ENCODE measurements at regions not wholly inside any gene's neighbourhood (a gene's known extent, or its start where the extent isn't known, plus 50 kb on each side); places are given as distances from the start of the nearest gene placed in this dataset.

DNA sequence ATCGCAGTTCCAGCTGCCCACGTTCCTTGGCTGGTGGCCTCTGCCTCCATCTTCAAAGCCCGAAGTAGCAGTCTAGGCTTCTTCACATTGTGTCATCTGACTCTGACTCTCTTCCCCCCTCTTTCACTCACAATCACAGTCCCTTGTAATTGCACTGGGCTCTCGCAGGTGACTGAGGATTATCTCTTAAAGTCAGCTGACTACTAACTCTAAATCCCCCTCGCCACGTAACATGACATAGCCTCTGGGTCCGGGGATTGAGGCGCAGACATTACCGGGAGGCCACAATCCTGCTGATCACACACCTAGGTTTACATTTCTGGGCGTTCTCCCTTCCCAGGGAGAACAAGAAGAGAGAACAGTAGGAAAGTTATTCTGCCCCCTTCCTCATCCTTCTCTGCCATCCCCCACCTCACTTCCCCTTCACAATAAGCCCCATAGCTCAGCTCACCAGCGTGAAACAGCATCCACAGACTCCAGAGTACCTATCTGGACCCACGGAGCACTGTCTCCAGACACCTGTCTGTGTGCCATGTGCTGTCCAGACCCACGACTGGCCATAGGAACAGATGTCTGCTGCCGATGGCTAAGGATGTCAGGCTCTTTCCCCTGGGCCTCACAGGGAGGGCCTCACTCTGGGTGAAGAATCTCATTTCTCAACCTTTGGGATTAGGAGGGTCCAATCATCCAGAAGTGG lies 64.3 kb upstream of the FZD7 start:
- no peak for DNase-seq

DNA sequence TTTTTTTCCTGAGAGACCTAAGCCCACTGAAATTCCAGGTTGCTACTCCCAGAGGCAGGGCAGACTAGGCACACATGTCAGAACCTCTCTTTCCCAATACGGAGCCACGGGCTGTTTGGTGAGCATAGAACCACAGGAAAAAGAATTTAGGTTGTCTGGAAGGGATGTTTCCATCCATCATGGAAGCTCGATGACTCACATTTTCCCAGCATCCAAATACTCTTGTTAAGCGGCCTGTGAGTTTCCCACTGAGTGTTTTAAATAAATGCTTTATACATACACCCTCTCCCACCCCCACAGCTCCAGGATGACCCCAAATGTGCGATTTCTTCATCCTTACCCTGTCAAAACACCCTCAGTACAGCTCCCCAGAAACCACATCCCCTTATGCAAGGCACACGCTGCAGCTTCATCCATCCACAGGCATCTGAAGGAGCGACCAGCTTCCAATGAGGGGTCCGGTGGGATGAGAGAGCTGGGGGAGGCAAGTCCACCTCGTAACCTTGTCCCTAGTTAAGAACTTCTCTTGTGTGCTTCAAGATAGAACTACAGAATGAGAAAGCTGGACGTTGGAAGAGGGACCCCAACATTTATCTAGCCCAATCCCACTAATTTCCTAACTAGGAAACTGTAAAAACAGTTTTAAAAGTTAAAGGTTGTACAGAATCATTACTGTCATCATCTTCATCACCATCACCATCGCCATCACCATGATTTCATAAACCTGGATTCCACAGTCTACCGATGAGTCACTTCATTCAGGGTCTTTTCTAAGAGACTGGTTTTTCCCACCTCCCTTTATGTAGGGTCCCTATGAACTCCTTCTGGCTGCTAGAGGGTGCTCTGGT lies 63.5 kb upstream of the FZD7 start:
- DNase-seq = no peak

DNA sequence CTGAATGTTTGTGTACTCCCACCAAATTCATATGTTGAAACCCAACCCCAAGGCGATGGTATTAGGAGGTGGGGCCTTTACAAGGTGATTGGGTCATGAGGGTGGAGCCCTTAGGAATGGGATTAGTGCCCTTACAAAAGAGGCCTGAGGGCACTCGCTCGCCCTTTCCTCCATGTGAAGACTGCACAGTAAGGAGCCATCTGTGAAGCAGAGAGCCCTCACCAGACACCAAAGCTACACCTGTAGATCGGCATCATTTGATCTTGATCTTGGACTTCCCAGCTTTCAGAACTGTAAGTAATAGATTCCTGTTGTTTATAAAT lies 62.9 kb upstream of the FZD7 start:
- no peak for DNase-seq

DNA sequence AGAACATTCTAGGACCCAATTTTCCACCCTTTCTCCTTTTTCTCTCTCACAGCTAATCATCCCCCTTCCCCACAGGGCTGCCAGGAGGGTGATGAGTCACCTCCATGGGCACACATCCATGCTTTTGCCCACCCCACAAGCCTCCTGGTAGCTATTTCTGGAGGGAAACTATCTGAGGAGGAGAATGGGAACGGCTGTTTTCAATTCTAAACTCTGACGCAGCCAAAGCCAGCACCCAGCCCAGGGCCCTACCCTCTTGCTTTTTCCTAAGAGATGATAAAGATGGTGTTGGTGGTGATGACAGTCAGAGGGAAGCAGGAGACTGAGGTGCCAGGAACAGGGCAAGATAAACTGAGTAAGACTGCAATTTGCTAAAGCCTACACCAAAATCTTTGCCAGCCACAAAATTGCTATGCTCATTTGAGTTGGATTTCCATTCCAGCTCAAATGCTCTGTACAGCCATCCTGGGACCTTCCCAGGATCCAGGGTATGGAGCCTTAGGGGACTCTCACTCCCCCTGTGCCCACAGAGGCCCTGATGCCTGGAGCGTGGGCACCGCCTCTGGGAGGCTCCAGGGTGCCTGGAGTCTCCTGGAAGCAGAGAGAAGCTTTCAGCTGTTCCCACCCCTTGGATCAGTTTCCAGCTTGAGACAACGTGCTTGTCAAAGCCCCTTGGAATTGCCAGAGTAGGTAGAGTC lies 62.0 kb upstream of the FZD7 start:
- no peak for DNase-seq

DNA sequence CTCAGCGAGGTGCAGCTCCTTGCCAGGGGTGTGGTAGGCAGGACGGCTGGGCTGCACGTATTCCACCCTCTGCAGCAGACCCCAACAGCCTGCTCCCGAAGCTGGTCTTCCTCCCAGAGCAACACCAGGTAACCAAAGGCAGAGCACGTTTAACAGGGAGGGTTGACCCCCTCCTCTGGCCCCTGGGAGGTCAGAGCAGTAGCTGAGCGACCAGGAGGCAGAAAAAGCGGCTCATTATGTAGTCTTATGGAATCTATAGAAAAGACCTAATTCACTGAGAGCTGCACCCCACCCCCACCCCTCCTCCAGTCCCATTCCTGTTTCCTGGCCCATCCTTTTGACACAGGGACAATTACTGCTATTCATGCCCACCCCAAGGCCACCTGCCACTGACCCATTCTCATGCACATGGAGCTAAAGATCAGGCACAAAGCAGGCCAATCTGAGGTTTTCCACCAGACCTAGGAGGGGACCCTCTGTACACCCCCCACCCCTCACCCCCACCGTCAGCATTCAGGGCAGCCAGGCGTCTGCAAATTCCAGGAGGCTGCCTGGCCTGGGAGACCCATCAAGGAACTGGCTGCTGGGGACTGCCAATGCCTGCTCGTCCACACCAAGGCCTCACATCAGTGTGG lies 60.9 kb upstream of the FZD7 start:
- DNase-seq = no peak

DNA sequence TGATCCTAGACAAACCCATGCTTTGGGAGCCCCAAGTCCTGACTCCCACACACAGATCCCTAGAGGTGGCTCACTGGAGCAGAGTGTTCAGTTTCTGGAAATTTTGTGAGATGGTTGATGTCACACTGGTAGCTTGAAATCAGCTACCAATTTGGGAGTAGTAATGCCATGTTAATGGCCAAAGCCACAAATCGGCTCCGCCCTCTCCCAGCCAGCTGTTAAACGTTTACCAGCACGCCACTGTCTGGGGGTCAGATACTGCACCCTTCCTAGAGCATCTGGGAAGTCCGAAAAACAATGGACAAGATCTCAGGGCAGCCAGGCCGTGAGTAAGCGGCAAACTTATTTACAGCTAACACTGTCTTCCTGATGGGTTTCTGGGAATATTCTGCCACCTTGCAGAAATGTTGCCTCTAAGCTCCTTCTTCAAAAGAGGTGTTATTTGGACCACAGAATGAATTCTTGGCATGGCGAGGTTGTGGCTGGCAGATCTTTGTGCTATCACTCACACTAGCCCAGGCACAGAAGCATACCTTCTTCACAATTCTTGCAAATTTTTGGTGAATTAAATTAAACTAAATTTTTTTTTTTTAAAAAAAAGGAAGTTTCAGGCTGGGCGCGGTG lies 60.2 kb upstream of the FZD7 start:
- DNase-seq = no peak

DNA sequence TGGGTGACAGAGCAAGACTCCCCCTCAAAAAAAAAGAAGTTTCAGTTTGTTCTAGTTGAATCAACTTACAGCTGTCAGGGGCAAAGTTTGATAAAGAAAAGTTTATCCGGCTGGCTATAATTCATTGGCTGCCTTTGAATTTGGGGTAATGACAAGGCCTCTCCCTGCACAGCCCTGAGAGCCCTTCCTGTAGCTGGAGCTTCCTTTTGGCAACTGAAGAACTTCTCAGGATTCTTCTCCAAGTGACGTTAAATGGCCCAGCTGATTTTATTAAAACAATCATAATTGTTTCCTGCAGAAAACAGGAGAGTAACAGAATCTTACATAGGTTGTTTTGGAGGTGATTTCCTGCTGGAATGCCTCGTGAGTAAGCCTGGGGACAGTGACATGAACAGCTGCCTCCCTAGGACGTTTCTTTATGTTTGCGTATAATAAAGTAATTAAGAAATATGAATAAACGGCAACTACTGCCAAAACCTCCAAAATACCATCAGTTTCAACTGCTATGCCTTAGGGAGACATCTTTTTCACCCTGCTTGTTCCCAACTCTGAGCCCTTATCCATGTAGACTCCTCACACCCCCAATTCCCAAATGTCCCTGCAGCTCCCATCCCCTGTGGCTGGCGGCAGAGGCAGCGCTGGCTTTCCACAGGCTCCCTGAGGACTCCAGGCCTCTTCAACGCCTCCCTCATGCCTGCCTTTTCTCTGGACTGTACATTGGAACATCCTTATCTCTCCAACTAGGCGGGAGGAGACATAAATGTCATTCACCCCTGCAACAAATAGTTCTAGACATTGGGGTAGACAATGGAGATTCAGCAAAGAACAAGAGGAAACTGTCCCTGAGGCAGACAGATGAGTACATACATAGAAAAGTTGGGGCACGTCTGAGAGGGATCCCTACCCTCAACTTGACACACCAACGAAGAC lies 59.2 kb upstream of the FZD7 start:
- DNase-seq = no peak

DNA sequence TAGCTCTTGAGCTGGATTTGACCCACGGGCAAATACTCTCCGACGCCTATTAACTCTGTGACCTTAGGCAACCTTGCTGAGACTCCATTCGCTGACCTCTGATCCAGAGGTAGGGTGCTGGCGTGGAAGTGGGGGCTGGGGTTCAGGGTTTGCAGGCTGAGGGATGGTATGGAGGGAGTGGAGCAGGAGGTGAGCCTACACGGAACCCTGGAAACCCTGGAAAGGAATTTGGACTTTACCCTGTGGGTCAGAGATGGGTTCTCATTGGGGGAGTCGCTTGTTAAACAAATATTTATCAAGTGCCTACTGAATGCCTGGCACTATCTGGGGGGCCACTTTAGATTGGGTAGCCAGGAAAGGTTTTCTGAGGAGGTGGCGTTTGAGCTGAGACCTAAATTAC lies 58.2 kb upstream of the FZD7 start:
- no peak for DNase-seq

DNA sequence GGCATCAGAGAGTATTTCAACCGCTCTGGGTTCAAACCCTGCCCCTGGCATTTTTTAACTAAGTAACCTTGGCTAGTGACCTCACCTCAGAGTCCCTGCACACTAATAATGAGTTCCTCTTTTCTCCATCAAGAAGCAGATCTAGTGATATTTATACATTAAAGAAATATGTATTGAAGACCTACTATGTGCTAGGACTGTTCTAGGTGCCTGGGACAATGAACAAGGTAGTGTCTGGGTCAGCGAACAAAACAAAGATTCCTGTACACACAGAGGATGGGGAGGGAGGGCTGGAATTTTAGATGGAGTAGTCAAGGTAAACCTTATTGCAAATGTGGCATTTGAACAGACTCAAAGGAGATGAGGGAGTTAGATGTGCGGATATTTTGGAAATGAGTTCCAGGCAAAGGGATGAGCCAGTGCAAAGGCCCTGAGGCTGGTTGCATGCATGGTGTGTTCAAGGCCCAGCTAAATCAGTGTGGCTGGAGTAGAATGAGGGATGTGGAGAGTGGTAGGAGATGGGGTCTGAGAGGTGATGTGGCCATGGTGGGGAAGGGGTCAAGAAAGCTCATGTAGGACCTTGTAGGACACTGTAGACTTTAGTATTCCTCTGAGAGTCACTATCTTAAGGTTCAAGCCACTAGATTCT lies 57.6 kb upstream of the FZD7 start:
- DNase-seq = no peak

DNA sequence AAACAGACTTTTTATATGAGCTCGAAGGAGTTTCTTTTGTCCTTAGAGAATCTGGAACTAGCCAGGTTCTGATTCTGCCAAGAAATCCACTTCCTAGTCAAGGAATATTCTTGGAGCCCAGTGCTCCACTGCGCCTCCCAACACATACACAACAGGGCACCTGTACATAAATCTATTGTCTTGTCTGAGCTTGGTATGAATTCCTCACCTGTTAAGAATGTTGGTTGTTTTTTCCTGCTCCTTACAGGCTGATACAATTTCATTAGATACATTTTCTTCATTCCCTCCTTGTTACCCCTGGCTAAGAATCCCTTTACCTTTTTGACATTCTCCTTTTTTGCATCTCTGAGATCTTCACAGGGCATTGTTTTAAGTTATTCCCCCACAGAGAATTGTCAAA lies 56.0 kb upstream of the FZD7 start:
- no peak for DNase-seq

DNA sequence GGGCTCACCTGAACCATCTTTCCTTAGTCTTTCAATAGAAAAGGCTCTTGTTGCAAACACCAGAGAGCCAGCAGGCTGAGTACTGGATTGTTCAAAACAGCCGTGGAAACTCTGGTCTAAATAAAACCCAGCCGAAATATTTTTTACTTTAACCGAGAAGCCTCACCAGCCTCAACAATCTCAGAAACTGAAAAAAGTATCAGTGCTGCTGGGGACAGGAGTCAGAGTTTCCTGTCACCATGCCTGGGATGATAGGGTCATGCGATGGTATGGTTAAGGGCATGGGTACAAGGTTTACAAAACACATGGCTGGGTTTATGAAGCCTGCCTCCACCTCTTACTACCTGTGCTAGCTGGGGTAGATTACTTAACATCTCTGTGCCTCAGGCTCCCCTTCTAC lies 55.3 kb upstream of the FZD7 start:
- DNase-seq = no peak

DNA sequence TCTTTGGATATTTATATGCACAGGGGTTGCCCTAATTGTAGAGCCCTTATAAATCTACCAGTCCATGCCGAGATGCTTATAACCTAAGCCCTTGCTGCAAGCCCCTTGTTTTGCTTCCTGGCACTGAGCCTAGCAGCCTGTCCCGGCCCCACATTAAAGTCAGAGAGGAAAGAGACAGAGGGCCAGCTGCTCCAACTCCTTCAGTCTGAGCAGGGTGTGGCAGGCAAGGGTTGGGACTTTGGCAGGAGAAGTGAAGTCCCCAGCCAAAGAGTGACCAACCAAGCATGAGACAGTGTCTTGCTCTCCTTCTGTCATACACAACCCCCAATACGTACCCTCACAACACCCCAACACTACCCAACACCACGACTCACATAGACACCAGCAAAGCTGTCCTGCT lies 54.7 kb upstream of the FZD7 start:
- DNase-seq = no peak

DNA sequence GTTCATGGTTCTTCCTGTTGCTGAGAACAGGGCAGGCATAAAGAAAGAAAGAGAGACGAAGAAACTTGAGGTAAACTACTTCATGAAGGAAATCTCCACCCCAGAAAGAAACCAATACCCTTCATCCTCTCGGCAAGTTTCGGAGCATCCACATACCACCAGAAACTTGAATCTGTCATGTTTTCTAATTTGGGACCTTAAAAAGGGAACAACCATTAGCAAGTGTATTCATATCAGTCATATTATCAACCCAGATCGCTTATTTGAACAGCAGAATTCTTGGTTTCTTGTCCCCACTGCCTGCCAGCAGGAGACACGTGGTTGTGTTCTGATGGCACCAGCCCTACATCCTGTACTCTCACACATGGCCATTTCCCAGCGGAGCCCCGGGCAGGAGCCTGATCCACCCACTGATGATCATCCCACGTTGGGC lies 53.2 kb upstream of the FZD7 start:
- no peak for DNase-seq

DNA sequence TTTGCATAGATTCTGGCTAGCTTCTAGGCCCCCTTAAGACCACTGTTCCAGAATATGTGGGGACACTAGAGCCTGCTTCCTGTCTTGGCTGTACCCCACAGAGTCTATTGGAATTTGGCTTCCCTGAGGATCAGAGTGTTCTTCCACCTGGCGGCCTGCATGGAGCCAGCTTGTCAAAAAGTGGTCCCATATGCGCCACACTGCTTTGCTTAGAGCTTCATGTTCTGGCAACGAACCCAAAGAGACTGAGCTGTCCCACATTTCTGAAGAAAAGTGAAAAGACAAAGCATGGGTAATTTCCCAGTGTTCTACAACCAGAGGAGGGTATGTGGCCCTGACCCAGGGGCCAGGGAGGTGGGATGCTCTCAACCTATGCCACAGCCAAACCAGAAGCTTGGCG lies 52.7 kb upstream of the FZD7 start:
- no peak for DNase-seq

DNA sequence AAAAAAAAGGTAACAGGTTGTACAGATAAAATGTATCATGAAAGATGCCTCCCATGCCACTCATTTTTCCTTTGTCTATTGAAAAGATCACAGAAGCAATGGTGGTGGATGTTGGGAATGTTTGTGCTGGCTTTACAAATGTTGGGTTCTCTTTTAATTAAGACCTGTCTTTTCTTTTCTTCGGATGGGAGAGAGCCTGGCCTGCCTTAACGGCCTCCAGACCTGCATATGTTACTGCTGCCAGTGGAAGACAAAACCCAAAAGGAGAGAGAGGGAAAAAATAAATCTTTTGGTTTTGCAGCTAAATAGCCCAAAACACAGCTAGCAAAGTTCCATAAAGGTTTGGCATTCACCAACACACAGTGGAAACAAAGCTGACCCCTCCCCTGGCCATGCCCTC lies 50.5 kb upstream of the FZD7 start:
- no peak for DNase-seq

DNA sequence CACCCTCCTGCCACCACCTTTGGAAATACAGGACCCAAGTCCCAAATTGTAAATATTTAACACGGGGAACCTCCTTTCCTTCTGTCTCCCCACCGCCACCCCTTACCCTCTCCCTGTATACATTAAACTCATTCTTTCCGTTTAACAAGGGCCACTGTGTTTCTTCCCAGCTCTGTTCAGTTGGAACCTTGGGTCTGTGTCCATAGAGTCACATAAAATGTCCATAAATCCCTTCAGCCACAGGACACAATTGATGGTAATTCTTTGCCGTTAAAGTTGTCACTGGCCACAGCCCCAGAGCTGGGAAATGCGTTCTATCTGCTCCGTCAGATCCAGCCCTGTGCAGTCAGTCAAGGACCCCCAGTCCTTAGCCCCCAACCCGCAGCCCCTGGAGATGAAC lies 49.9 kb upstream of the FZD7 start:
- DNase-seq = no peak

All from suppressor macrophage (primary cell).